Neuronal stem cell (in vitro differentiated cells): ENCODE measurements at regions not wholly inside any gene's neighbourhood (a gene's known extent, or its start where the extent isn't known, plus 50 kb on each side); places are given as distances from the start of the nearest gene placed in this dataset.

Experiments used
- DNase-seq: peaks from one replicate; pipeline ENCODE4 v3.0.0-alpha.2; 2013; ENCODE audit warnings: low spot score
- H2AFZ ChIP-seq: one replicate; pipeline ENCODE4 v1.6.1; 2013; ENCODE audit warnings: mild to moderate bottlenecking, low read length, inconsistent platforms
- H2AK5ac ChIP-seq: 2 replicates; pipeline ENCODE4 v1.6.1; 2013; ENCODE audit warnings: low read depth, mild to moderate bottlenecking, inconsistent platforms, low read length, moderate library complexity, mixed read lengths
- H2BK120ac ChIP-seq: 2 replicates; pipeline ENCODE4 v1.6.1; 2013; ENCODE audit warnings: low read depth, mild to moderate bottlenecking, inconsistent platforms, low read length, moderate library complexity, mixed read lengths
- H2BK12ac ChIP-seq: one replicate; pipeline ENCODE4 v1.6.1; 2013; ENCODE audit warnings: low read length, inconsistent platforms
- H2BK15ac ChIP-seq: 2 replicates; pipeline ENCODE4 v1.6.1; 2013; ENCODE audit warnings: mild to moderate bottlenecking, low read length, inconsistent platforms, mixed read lengths
- H2BK5ac ChIP-seq: one replicate; pipeline ENCODE4 v1.6.1; 2013; ENCODE audit warnings: inconsistent platforms, mild to moderate bottlenecking, low read length, moderate library complexity
- H3K14ac ChIP-seq: one replicate; pipeline ENCODE4 v1.6.1; 2013; ENCODE audit warnings: low read length, inconsistent platforms
- H3K18ac ChIP-seq: 2 replicates; pipeline ENCODE4 v1.6.1; 2013; ENCODE audit warnings: low read length, inconsistent platforms
- H3K23ac ChIP-seq: 2 replicates; pipeline ENCODE4 v1.6.1; 2013; ENCODE audit warnings: low read depth, mild to moderate bottlenecking, mixed read lengths, low read length, inconsistent platforms; ENCODE audit not compliant: poor library complexity
- H3K27ac ChIP-seq: replicated peaks from 3 replicates; pipeline ENCODE4 v1.5.1; 2013; ENCODE audit warnings: low read length, inconsistent platforms
- H3K27me3 ChIP-seq, 3 experiments: 2 replicates each; pipeline ENCODE4 v1.6.1; 2013; ENCODE audit warnings: low read length in 3 of 3, mild to moderate bottlenecking in 2 of 3, inconsistent platforms in 1 of 3, low read depth in 1 of 3, mixed read lengths in 1 of 3, moderate library complexity in 1 of 3; ENCODE audit not compliant: control insufficient read depth in 3 of 3, insufficient read depth in 3 of 3
- H3K36me3 ChIP-seq, 2 donors: replicated peaks in 1 of 2; 2 replicates each; pipeline ENCODE4 v1.6.1; 2013; ENCODE audit warnings: low read length in 2 of 2; ENCODE audit not compliant: control insufficient read depth in 2 of 2, insufficient read depth in 2 of 2
- H3K4ac ChIP-seq: 2 replicates; pipeline ENCODE4 v1.6.1; 2013; ENCODE audit warnings: inconsistent platforms, mild to moderate bottlenecking, low read length, moderate library complexity
- H3K4me1 ChIP-seq, 2 donors: 1 replicate in 1 of 2; 2 replicates in 1 of 2; pipeline ENCODE4 v1.6.1; 2013; ENCODE audit warnings: low read length in 2 of 2, low read depth in 1 of 2; ENCODE audit not compliant: control insufficient read depth in 2 of 2, insufficient read depth in 1 of 2
- H3K4me2 ChIP-seq: one replicate; pipeline ENCODE4 v1.6.1; 2013; ENCODE audit warnings: mild to moderate bottlenecking, low read length, inconsistent platforms; ENCODE audit not compliant: insufficient read depth, poor library complexity, severe bottlenecking
- H3K4me3 ChIP-seq, 2 donors: 2 replicates each; pipeline ENCODE4 v1.5.1; 2013; ENCODE audit warnings: low read length in 2 of 2, mild to moderate bottlenecking in 2 of 2, inconsistent platforms in 1 of 2, moderate library complexity in 1 of 2
- H3K79me1 ChIP-seq: one replicate; pipeline ENCODE4 v1.6.1; 2013; ENCODE audit warnings: low read depth, mild to moderate bottlenecking, inconsistent platforms, low read length, moderate library complexity
- H3K9ac ChIP-seq: one replicate; pipeline ENCODE4 v1.6.1; 2013; ENCODE audit warnings: mild to moderate bottlenecking, low read depth, low read length, inconsistent platforms; ENCODE audit not compliant: poor library complexity
- H3K9me3 ChIP-seq, 2 donors: replicated peaks in 1 of 2; 2 replicates each; pipeline versions ENCODE3 to v1.6.1; 2013; ENCODE audit warnings: low read length in 2 of 2, mild to moderate bottlenecking in 2 of 2, inconsistent platforms in 1 of 2, low read depth in 1 of 2, mixed read lengths in 1 of 2, moderate library complexity in 1 of 2; ENCODE audit not compliant: control insufficient read depth in 2 of 2, insufficient read depth in 1 of 2
- H4K8ac ChIP-seq: one replicate; pipeline ENCODE4 v1.6.1; 2013; ENCODE audit warnings: low read depth, mild to moderate bottlenecking, inconsistent platforms, low read length, moderate library complexity
- H4K91ac ChIP-seq: one replicate; pipeline ENCODE4 v1.6.1; 2013; ENCODE audit warnings: low read length, low read depth, mild to moderate bottlenecking, inconsistent platforms; ENCODE audit not compliant: poor library complexity
- WGBS, 2 donors: extraction: QIAGEN DNeasy Blood & Tissue Kit; methylation state at CpG; one replicate each; pipeline ENCODE4 v1.1.7; 2013; ENCODE audit warnings: missing lambda C conversion rate in 2 of 2, mixed read lengths in 1 of 2; ENCODE audit not compliant: insufficient read length in 2 of 2, insufficient replicate concordance in 1 of 2; ENCODE audit errors: extremely low coverage in 2 of 2; 5-methylcytosine and 5-hydroxymethylcytosine counted together

DNA sequence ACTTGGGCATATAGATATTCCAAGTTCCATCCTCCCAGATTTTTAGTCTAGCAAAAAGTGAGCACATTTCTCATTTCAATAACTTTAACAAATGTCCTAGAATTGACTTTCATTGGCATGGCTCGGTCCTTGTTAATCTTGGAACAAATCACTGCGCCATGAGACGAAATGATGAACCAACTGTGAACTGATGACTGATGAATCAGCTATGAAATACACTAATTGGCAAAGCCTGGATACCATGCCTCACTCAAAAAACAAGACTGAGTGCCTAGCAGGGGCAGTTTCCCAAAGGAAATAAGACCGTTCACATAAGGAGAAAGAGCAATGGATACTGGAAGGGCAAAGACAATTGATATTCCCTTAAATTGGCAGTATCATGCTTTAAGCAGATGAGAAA lies 248.6 kb upstream of the VEGFC start:
- Histone ChIP-seq H3K4me2 (no peak overlapping the region), H3K18ac (no peak overlapping the region), H2BK12ac (no peak overlapping the region), H4K91ac (no peak overlapping the region), H2AK5ac (no peak overlapping the region), H3K27ac (no peak overlapping the region), H3K36me3 (no peaks in the 10 kb centered on the region), H3K27me3 (no peaks in the 10 kb centered on the region), H3K23ac (no peak overlapping the region), H3K4me3 (no peak overlapping the region), H3K79me1 (no peaks in the 10 kb centered on the region), H3K4ac (no peak overlapping the region), H3K4me1 (no peaks in the 10 kb centered on the region), H2BK120ac (no peak overlapping the region), H3K14ac (no peak overlapping the region), H2BK5ac (no peak overlapping the region), H2BK15ac (no peak overlapping the region), H3K9me3 (no peaks in the 10 kb centered on the region), H4K8ac (no peak overlapping the region), H2AFZ (no peak overlapping the region), H3K9ac (no peak overlapping the region)
- WGBS, 2 donors, result no CpG with 5 or more reads among the region's 4 CpGs
- DNase-seq, result no peak

GRCh38 chr4:177047070-177047850 lies 254.5 kb upstream of the VEGFC start:
- Histone ChIP-seq H2AFZ (no peak overlapping the region), H3K27me3 (no peaks in the 10 kb centered on the region), H3K27ac (no peak overlapping the region), H3K14ac (no peak overlapping the region), H4K8ac (no peak overlapping the region), H3K4me3 (no peak overlapping the region), H3K79me1 (no peaks in the 10 kb centered on the region), H2BK5ac (no peak overlapping the region), H3K4me2 (no peak overlapping the region), H2BK15ac (no peak overlapping the region), H4K91ac (no peak overlapping the region), H3K4me1 (no peaks in the 10 kb centered on the region), H3K23ac (no peak overlapping the region), H2BK12ac (no peak overlapping the region), H3K36me3 (no peaks in the 10 kb centered on the region), H3K4ac (no peak overlapping the region), H3K9ac (no peak overlapping the region), H3K18ac (no peak overlapping the region), H3K9me3 (no peaks in the 10 kb centered on the region), H2BK120ac (no peak overlapping the region), H2AK5ac (no peak overlapping the region)
- WGBS, 2 donors, result no CpG with 5 or more reads among the region's 11 CpGs
- DNase-seq, result peak; percentile 65

DNA sequence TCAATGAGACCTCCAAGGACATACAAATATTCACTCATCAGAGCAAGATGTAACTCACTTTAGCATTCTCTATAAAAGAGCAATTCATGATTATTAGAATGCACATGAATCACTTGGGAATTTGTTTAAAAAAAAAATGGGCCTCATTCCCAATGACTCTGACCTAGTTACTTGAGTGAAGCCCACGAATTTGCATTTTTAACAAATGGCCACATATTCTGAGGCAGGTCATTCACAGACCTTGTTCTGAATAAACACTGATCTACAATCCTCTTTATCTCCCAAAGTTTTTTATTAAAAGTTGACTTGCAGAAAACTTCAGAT lies 255.1 kb upstream of the VEGFC start:
- Histone ChIP-seq H3K27me3 (no peaks in the 10 kb centered on the region), H3K18ac (no peak overlapping the region), H4K8ac (no peak overlapping the region), H3K9ac (no peak overlapping the region), H3K9me3 (no peaks in the 10 kb centered on the region), H2AFZ (no peak overlapping the region), H3K23ac (no peak overlapping the region), H3K79me1 (no peaks in the 10 kb centered on the region), H3K27ac (no peak overlapping the region), H3K4ac (no peak overlapping the region), H3K36me3 (no peaks in the 10 kb centered on the region), H4K91ac (no peak overlapping the region), H2BK12ac (no peak overlapping the region), H3K4me2 (no peak overlapping the region), H3K14ac (no peak overlapping the region), H2AK5ac (no peak overlapping the region), H2BK15ac (no peak overlapping the region), H2BK5ac (no peak overlapping the region), H3K4me3 (no peak overlapping the region), H2BK120ac (no peak overlapping the region), H3K4me1 (no peaks in the 10 kb centered on the region)
- DNase-seq, result no peak
- no CpG with 5 or more reads among the region's 1 CpG for WGBS, 2 donors

GRCh38 chr4:177051473-177052060 lies 258.1 kb upstream of the NEIL3 start:
- H3K9me3 ChIP-seq, result no peaks in the 10 kb centered on the region
- H2BK12ac ChIP-seq, result no peak overlapping the region
- H2AFZ ChIP-seq, result no peak overlapping the region
- H3K4ac ChIP-seq, result no peak overlapping the region
- no peaks in the 10 kb centered on the region for H3K4me1 ChIP-seq
- no peak overlapping the region for H3K14ac ChIP-seq
- DNase-seq, result peak; percentile 15
- no peak overlapping the region for H2BK5ac ChIP-seq
- H3K23ac ChIP-seq, result no peak overlapping the region
- H3K4me2 ChIP-seq, result no peak overlapping the region
- no peak overlapping the region for H3K18ac ChIP-seq
- H2BK15ac ChIP-seq, result no peak overlapping the region
- H3K4me3 ChIP-seq, result no peak overlapping the region
- H2AK5ac ChIP-seq, result no peak overlapping the region
- no peak overlapping the region for H4K8ac ChIP-seq
- H3K27ac ChIP-seq, result no peak overlapping the region
- no CpG with 5 or more reads among the region's 7 CpGs for WGBS, 2 donors
- no peaks in the 10 kb centered on the region for H3K36me3 ChIP-seq
- H3K27me3 ChIP-seq, result no peaks in the 10 kb centered on the region
- H3K9ac ChIP-seq, result no peak overlapping the region
- H3K79me1 ChIP-seq, result no peaks in the 10 kb centered on the region
- no peak overlapping the region for H4K91ac ChIP-seq
- no peak overlapping the region for H2BK120ac ChIP-seq
